GM10248 (cell line): ENCODE measurements at regions not wholly inside any gene's neighbourhood (a gene's known extent, or its start where the extent isn't known, plus 50 kb on each side); places are given as distances from the start of the nearest gene placed in this dataset.

Source experiments
- CTCF ChIA-PET: fragments of 300-600 bp; sonication (Branson Sonifier 250); formaldehyde crosslinking; extraction: SDS; loops from one replicate; lab custom pipeline; 2021; ENCODE audit warnings: antibody characterized with exemption; lab: Yijun Ruan, JAX
- POLR2A ChIA-PET: fragments of 350-650 bp; sonication (Branson Sonifier 250); formaldehyde crosslinking; extraction: SDS; loops from one replicate; lab custom pipeline; 2020; ENCODE audit warnings: antibody characterized with exemption; lab: Yijun Ruan, JAX
- DNase-seq: peaks from one replicate; pipeline ENCODE4 v3.0.0; 2012; ENCODE audit errors: extremely low spot score
- CTCF ChIP-seq: IDR thresholded peaks from 2 replicates; pipeline ENCODE4 v1.5.1; 2012; ENCODE audit warnings: mild to moderate bottlenecking, low read depth; ENCODE audit errors: extremely low read depth, missing control alignments, control extremely low read depth

GRCh38 chr5:72020161-72020983, 86.9 kb upstream of the MAP1B start:
- ChIA-PET CTCF (interaction anchor here (1.5 to 3.4 kb wide), 4 partner anchors 9 to 19 kb away, joined by 4 to 17 read pairs (median 10); no protein-coding TSS in a partner anchor), POLR2A (no interaction called here)

GRCh38 chr5:72021651-72022357, 85.5 kb upstream of the MAP1B start:
- ChIA-PET CTCF (interaction anchor here (1.2 to 1.7 kb wide), 2 partner anchors 8 to 238 kb away, joined by 3 to 5 read pairs; no protein-coding TSS in a partner anchor), POLR2A (no interaction called here)
- no peak for DNase-seq
- no peak for TF ChIP-seq CTCF

More at GRCh38 chr5:72020161-72020983, 86.9 kb upstream of the MAP1B start:
- no peak for DNase-seq
- no peak for TF ChIP-seq CTCF

GRCh38 chr5:72028382-72028781, 78.9 kb upstream of the MAP1B start:
- DNase-seq = no peak
- POLR2A ChIA-PET = no interaction called here
- CTCF ChIA-PET = interaction anchor here (3.0 kb wide), 1 partner anchor 9 kb away, joined by 11 read pairs; no protein-coding TSS in a partner anchor
- TF ChIP-seq CTCF = no peak

GRCh38 chr5:72030237-72030636, 77.0 kb upstream of the MAP1B start:
- TF ChIP-seq CTCF = no peak
- ChIA-PET CTCF (interaction anchor here (3.0 kb wide), 1 partner anchor 10 kb away, joined by 11 read pairs; no protein-coding TSS in a partner anchor), POLR2A (no interaction called here)
- DNase-seq = no peak

- DNase-seq = no peak
- CTCF ChIA-PET = interaction anchor here (1.6 to 2.3 kb wide), 2 partner anchors 9 to 14 kb away, joined by 8 read pairs; no protein-coding TSS in a partner anchor
- no peak for TF ChIP-seq CTCF
- POLR2A ChIA-PET = no interaction called here
Observed at GRCh38 chr5:72032788-72033187, 74.5 kb upstream of the MAP1B start.

GRCh38 chr5:72034770-72035169, 72.5 kb upstream of the MAP1B start:
- CTCF ChIA-PET = no interaction called here
- no peak for DNase-seq
- no peak for TF ChIP-seq CTCF
- POLR2A ChIA-PET = no interaction called here
